Hindlimb muscle (tissue), 1 donor: ENCODE measurements at regions not wholly inside any gene's neighbourhood (a gene's known extent, or its start where the extent isn't known, plus 50 kb on each side); places are given as distances from the start of the nearest gene placed in this dataset.

Experiments used
- DNase-seq: peaks from one replicate; pipeline ENCODE4 v3.0.0-alpha.2; 2013

DNA sequence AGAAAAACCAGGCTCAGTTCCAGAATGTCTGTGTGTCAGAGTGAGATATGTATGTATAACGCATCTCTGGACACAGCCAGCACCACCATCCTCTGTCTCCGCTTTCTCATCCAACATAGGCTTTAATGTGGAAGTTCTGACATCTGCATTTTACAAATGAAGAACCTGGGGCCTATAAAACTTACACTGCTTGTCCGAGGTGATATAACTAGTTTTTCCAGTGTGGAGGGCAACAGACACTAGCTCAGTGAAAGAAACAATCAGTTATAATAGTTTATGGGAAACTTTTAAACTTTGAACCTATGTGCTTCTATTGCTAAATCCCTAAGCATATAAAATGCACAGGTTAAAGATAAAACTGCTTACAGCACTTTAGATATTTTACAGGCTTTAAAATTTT, 208.7 kb downstream of the CRPPA start:
- DNase-seq: no peak

GRCh38 chr7:16212032-16212431, 209.3 kb downstream of the CRPPA start:
- DNase-seq: no peak

DNA sequence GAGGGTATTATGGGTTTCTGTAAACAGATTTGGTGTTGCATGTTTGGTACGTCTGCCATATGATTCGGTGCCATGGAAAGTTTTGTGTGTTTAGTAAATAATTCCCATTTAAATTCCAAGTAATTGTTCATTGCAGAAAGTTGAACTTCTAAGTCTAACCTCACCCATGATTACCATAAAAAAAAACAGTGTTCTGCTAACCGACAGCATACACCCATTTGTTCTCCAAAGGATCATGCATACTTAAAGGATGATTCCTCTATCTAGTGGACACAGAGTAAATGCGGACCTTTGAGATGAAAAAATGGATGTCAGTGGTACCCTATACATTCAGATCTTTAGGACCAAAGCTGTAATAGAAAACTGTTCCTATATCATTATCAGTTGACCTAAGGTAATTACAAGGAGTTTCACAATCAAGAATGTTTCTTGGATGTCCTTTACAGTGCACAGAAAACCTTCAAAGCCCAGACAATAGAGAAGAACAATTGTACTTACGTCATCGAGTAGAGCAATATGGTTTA, 209.9 kb downstream of the CRPPA start:
- DNase-seq: no peak

DNA sequence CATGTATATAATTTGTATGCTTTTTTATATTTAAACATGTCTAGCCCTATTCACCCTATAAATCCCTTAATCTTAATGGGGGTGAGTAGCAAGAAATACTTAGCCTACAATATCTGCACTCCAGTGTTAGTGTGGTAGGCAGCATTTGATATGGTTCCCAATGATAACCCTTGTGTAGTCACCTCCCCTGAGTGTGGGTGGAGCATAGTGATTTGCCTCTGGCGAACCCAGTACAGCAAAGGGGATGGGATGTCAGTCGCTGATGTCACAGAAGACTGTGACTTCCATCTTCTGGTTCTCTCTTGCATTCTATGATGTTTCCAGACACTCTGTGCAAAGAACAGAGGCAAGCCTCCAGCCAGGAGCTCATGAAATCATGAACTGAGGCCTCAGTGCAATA, 211.2 kb downstream of the CRPPA start:
- DNase-seq: no peak

- DNase-seq: no peak
Measured at GRCh38 chr7:16207321-16207720, 214.0 kb downstream of the CRPPA start.

DNA sequence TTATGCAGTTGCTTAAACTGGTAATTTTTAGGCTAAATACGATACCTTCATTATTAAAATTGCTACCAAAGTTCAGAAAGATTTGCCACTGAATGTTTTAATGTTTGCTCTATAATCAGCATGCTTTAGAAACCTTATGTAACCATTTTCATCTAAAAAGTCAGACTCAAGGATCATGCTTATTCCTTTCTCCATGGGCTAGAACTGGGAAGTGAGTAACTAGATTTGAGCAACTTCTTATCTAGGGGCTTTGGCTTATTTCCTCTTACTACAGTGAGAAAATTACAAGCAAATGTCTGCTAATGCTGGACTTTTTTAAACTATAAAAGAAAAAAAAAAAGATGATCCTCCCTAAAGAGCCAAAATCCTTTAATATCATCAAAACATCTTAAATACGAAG, 215.9 kb downstream of the CRPPA start:
- DNase-seq: no peak

DNA sequence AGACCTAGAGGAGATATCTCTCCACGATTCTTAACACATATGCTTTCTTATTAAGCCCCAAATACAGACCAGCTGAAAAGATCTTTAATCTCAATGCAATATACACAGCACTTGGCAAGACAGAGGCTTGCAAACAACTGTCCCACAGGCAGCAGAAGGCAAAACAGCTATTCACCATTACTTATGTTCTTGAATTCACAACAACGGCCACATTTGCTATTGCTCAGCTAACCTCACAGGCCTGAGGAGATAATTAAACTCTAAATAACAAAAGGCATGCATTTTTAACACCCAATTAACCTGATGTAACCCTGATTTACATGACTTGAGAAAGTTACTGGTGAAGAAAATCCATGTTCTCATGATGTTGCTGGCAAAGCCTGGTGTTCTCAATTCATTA, 216.4 kb downstream of the CRPPA start:
- DNase-seq: no peak

GRCh38 chr7:16203065-16203464, 218.3 kb downstream of the CRPPA start:
- no peak for DNase-seq

- DNase-seq: no peak
Measured at GRCh38 chr7:16202303-16202702, 219.0 kb downstream of the CRPPA start.

GRCh38 chr7:16200591-16200990, 220.7 kb downstream of the CRPPA start:
- no peak for DNase-seq

- DNase-seq: no peak
Measured at GRCh38 chr7:16193631-16194030, 227.7 kb downstream of the CRPPA start.

DNA sequence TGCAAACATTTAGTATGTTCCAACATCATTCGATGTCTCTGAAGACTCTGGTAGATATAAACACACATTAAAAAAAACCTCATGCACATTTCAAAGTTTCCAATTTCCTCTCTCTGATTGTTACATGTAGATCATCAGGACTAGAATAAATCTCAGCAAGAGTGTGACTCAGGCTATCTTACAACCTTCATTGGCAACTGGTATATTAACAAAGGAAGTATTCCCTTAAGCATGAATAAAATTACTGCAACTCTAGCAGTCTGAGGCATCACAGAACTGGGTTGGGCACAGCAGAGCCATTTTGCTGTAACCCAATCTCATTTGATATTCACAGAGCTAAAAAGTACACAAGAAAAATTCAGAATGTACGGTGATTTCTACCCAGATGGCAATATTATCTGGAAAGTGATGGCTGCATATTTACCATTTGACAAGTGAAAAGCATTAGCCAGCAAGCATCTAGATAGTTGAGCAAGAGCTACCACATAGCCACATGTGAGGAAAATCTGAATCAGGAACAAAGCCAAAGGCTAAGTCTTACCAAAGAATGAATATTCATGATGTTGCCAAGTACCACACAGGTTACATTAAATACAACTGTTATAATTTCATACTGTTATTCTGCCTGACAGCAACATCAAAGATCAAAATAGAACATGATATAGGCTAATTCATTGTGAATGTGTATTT, 232.2 kb downstream of the CRPPA start:
- DNase-seq: no peak

DNA sequence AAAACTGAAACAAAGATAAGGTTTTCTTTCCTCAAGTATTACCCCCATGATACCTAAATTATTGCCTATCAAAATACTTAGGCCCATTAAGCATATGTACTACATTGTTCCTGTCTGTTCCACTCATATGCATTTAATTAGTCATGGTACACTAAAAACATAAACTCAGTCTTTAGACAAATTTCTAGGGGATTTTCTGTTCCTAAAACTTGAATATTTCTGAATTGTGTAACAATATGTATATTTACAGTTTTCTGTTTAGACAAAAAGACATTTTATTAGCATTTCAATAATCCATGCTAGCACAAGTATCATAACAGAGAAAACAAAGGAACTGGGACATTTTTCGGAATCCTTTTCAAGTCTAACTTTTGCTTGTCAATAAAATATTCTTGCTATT, 234.2 kb downstream of the CRPPA start:
- DNase-seq: no peak

DNA sequence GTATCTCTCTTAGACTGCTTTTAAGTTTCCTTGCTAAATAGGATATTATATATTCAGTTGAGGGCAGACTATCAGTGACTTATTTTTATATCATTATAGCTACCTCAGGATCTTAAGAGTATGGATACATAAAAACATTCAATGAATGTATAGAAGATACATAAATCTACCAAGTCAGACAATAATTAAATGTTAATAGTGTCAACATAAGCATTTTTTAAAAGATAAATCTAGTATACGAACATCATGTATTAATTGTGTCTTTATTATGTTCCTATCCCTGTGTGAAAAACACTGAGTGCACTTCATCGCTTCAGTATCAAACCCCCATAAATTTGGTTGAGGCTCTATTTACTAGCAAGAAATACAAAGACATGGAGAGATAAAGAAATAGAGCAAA, 242.8 kb downstream of the CRPPA start:
- no peak for DNase-seq

DNA sequence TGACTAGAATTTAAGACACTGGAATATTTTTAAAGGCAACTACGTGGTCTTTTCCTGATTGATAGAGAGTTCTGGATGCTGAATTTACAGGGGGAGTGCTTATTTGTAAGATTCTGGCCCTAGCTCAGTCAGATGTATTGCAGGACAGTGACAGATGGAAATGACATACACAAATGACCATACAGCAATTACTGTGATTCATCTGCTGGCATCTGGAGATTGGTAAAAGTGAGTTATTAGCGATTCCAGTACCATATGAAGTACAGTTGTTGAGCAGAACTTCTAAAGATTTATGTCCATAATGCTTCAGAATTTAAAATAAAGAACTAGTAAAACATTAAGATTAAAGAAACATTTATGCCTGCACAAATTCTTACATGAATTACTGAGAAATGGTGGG, 243.2 kb downstream of the CRPPA start:
- no peak for DNase-seq

DNA sequence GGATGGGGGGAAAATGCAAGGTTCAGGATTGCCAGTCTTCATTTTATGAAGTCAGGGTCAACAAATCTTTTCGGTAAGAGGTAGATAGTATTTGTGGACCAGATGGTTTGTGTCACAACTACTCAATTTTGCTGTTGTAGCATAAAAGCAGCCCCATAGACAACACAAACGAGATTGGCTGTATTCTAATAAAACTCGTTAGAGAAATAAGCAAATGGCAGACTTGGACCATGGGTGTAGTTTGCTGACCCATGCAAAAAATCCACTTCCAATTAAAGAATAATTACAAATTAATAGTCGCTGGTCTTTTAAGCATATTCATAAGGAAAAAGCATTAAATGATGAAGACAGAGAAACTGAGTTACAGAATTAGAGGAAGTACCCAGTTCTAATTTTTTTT, 247.1 kb downstream of the CRPPA start:
- DNase-seq: no peak

DNA sequence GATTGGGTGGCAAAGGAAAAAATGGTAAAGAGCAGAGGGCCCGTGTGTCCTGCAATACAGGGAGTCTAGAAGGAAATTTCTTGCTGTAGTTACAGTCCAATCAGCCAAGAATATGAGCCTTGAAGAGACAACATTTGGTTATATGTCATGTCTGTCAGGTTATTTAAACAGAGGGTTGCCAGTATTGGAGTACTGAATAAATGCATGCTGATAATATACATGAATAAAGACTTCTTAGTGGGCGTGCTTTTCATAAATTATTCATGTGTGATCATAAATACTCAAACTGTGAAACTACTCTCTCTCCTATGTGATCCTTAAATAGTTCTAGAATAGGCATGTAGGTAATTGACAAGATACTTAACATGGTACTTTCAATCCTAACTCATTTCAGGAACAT, 249.0 kb downstream of the CRPPA start:
- DNase-seq: no peak

DNA sequence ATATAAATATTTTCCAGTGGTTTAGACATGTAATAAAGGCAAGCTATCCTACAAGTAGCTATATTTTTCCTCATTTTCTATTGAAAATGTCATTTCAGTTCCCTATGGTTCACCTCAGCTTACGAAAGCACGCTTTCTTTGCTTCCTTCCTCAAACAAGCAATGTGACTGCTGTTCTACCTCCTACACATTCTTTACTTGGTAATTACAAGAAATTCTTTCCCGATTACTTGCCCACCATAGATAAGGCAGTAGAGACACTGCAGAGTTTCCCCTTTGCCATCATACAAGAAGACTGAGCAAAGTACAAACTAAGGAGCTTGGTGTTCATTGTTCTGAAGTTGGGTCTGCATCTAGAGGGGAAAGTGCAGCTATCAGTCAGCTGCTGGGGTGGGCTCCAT, 249.4 kb downstream of the CRPPA start:
- DNase-seq: no peak

DNA sequence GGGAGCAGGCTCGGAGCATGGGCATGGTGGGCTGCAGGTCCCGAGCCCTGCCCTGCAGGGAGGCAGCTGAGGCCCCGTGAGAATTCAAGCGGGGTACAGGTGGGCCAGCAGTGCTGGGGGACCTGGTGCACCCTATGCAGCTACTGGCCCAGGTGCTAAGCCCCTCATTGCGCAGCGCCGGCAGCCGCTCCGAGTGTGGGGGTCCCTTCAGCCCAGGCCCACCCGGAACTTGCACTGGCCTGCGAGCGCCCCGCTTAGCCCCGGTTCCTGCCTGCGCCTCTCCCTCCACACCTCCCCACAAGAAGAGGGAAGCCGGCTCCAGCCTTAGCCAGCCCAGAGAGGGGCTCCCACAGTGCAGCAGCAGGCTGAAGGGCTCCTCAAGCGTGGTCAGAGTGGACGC, 250.7 kb downstream of the CRPPA start:
- no peak for DNase-seq

DNA sequence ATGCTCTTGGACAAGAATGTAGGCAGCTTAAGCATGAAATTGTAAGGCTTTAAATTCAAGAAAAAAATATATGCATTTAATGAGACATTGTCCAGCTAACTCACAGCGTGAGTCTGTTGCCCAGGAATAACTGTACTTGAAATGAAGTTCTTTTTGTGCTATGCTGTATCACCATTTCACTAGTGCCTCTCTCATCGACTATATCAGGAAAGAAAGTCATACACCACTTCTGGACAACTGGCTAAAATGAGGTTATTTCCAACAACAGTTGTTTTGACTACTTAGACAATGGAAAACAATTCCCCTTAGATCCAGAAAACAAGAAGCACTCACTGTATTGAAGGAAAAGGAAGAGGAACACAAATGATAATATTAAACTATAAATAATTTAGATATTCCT, 251.8 kb downstream of the CRPPA start:
- no peak for DNase-seq

DNA sequence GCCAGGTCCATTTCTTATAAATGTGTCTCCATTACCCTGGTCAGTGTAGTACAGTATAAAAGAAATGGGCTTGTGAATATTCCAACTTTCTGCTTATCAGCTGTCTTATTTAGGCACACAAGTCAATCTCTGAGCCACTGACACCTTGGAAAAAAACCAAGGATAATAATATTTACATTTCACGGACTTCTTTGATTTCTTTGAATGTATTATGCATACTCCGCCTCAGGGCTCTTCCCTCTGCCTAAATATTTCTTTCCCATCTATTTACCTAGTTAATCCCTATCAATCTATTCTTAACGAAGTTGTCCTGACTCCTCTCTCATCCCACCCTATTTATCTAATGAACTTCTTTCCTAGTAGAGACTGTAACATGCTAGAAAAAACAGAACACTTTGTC, 253.8 kb downstream of the CRPPA start:
- DNase-seq: no peak

DNA sequence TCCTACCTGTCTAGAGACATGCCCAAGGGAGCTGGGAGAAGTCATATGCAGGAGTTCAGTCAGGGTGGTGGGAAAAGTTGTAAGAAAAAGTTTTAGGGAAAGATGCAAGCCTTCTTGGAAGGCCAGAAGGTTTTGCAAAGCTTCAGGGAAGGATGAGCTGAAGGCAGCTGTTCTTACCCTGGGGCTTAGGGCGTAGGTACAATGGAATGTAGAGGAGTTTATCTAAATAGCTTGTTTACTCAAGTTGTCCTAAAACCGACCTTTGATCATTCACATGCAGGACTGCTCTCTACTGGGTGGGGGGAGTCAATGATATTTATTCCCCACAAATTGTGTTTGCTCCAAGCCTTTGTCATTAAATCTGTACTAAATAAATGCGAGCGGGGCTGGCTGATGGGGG, 277.0 kb downstream of the CRPPA start:
- DNase-seq: no peak

GRCh38 chr7:16137944-16138343, 283.4 kb downstream of the CRPPA start:
- DNase-seq: no peak

DNA sequence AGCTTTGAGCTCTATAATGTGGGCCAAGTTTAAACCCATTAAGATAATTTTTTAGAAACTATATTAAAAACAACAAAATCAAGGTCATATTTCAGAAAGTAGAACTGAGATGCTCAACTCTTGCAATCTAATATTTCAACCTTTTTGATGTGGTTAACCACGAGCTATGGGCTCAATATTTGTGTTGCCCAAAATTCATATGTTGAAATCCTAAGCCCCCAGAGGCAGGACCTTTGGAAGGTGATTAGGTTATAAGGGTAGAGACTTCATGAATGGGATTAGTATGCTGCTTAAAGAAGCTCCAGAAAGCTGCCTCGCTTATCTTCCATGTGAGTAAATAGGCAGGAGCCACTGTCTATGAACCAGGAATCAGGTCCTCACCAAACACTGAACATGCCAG, 284.4 kb downstream of the CRPPA start:
- no peak for DNase-seq

DNA sequence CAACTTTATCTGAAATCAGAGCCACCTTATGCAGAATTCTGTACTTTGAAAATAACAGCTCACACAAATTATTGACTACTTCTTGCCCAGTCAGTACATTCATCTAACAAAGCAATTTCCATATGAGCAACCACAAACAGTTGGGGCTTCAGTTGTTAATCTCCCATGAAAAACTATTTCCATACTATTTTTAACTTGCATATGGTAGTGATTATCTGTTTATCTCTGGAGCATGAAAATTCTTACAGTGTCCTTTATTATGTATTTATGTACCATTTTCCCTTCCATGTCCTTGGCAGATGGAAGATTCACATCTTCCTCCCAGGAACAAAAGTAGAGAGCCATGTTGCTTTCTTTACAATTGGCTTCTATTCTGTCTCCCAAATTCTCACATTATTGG, 285.7 kb downstream of the CRPPA start:
- DNase-seq: no peak
